ENCODE measurements at regions not wholly inside any gene's neighbourhood (a gene's known extent, or its start where the extent isn't known, plus 50 kb on each side); places are given as distances from the start of the nearest gene placed in this dataset. TPM values are rescaled to one million over a fixed set of nuclear protein-coding genes. Genes with fewer than 3 reads are reported as not detected.

DNA sequence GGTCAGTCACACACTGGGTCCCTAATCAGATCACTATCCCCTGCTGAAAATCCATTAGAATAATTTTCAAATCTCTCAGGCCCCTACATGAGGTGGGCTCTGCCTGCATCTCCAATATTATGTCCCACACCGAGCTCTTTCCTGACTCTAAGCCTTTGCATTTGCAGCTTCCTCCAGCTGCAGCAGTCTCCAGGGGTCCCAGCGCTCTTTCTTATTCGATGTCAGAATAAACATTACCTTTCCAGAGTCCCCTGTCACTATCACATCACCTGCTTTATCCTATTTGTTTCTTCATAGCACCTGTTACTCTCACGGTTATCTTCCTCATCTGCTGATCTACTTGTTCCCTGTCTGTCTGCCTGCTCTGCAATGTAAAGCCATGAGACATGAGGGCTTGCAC is 57.3 kb upstream of the MON1B start:
- no peaks in the 10 kb centered on the region for H3K9me3 ChIP-seq (ENCODE audit: insufficient read depth, low read depth, low read length)
- Mint-ChIP-seq H3K27ac (ENCODE audit: unreplicated experiment) (no peak overlapping the region), H3K9me3 (ENCODE audit: unreplicated experiment) (peaks cover 2% of the 10 kb centered on the region), H3K4me3 (ENCODE audit: unreplicated experiment) (no peak overlapping the region), H3K4me1 (ENCODE audit: low read depth, unreplicated experiment) (no peaks in the 10 kb centered on the region), H3K27me3 (ENCODE audit: low read depth, unreplicated experiment) (no peaks in the 10 kb centered on the region), H3K36me3 (ENCODE audit: low read depth, unreplicated experiment) (no peaks in the 10 kb centered on the region)
- H3K4me3 ChIP-seq (ENCODE audit: insufficient read depth, low read depth, low read length), result no peak overlapping the region
- H2AFZ ChIP-seq (ENCODE audit: low read depth, low read length), result no peak overlapping the region
- no peaks in the 10 kb centered on the region for H3K4me1 ChIP-seq (ENCODE audit: insufficient read depth, low read length)
- no peak overlapping the region for H3K27ac ChIP-seq (ENCODE audit: low read depth, low read length)
- no peak for TF ChIP-seq CTCF (IDR thresholded peaks at IDR 0.05; ENCODE audit: insufficient read depth, low read depth, low read length)
- TF ChIP-seq EZH2 (IDR thresholded peaks at IDR 0.05; ENCODE audit: insufficient read depth, low read length), result no peak
- no peak overlapping the region for H3K9ac ChIP-seq (ENCODE audit: low read length)
- H4K20me1 ChIP-seq (ENCODE audit: insufficient read depth, low read length), result no peaks in the 10 kb centered on the region
- DNase-seq (ENCODE audit: low read depth) (no peak), FAIRE-seq (no peak)
- no peaks in the 10 kb centered on the region for H3K27me3 ChIP-seq (ENCODE audit: insufficient read depth, low read length)
- no peaks in the 10 kb centered on the region for H3K79me2 ChIP-seq (ENCODE audit: insufficient read depth, low read length)
- H3K36me3 ChIP-seq (ENCODE audit: insufficient read depth, low read length), result no peaks in the 10 kb centered on the region
- H3K4me2 ChIP-seq (ENCODE audit: low read length), result no peak overlapping the region

DNA sequence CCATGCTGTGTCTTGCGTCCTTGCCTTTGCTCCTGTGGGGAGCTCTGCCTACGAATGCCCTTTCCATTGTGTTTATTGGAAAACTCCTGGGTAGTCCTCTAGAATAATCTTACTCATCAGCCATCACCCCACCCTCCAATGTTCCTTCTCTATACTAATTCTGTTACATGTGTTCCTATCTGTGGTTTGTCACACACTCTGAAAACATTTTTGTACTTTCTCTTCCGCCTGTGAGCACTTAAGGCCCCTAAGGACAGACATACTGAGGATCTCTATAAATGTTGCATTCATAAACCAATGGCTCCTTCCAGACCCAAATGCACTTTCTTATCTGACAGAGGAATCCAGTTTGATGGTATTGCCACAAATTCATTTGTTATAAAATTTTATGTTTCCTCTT is 53.9 kb upstream of the MON1B start:
- no peak overlapping the region for H3K4me3 Mint-ChIP-seq (ENCODE audit: unreplicated experiment)
- TF ChIP-seq CTCF (IDR thresholded peaks at IDR 0.05; ENCODE audit: insufficient read depth, low read depth, low read length) (no peak), EZH2 (IDR thresholded peaks at IDR 0.05; ENCODE audit: insufficient read depth, low read length) (no peak)
- Histone ChIP-seq H3K9ac (ENCODE audit: low read length) (no peak overlapping the region), H4K20me1 (ENCODE audit: insufficient read depth, low read length) (no peaks in the 10 kb centered on the region), H3K27ac (ENCODE audit: low read depth, low read length) (no peak overlapping the region), H3K4me1 (ENCODE audit: insufficient read depth, low read length) (no peaks in the 10 kb centered on the region), H3K79me2 (ENCODE audit: insufficient read depth, low read length) (no peaks in the 10 kb centered on the region), H3K9me3 (ENCODE audit: insufficient read depth, low read depth, low read length) (no peaks in the 10 kb centered on the region), H3K4me3 (ENCODE audit: insufficient read depth, low read depth, low read length) (no peak overlapping the region), H3K4me2 (ENCODE audit: low read length) (no peak overlapping the region), H2AFZ (ENCODE audit: low read depth, low read length) (no peak overlapping the region), H3K27me3 (ENCODE audit: insufficient read depth, low read length) (no peaks in the 10 kb centered on the region), H3K36me3 (ENCODE audit: insufficient read depth, low read length) (no peaks in the 10 kb centered on the region)
- peaks cover 5% of the 10 kb centered on the region for H3K9me3 Mint-ChIP-seq (ENCODE audit: unreplicated experiment)
- H3K27me3 Mint-ChIP-seq (ENCODE audit: low read depth, unreplicated experiment), result no peaks in the 10 kb centered on the region
- no peaks in the 10 kb centered on the region for H3K36me3 Mint-ChIP-seq (ENCODE audit: low read depth, unreplicated experiment)
- no peak for FAIRE-seq
- DNase-seq (ENCODE audit: low read depth), result no peak
- H3K4me1 Mint-ChIP-seq (ENCODE audit: low read depth, unreplicated experiment), result no peaks in the 10 kb centered on the region
- no peak overlapping the region for H3K27ac Mint-ChIP-seq (ENCODE audit: unreplicated experiment)

Small RNA genes lying in the stretch of these regions (microRNA-seq; reads per million reads assigned to microRNA genes)
- not detected for gene MIR4719

Measured in astrocyte (in vitro differentiated cells and primary cell).